ENCODE measurements at regions not wholly inside any gene's neighbourhood (a gene's known extent, or its start where the extent isn't known, plus 50 kb on each side); places are given as distances from the start of the nearest gene placed in this dataset.

- DNase-seq = no peak
Measured at GRCh38 chr6:147765541-147765940, 257.1 kb downstream of the SAMD5 start.

DNA sequence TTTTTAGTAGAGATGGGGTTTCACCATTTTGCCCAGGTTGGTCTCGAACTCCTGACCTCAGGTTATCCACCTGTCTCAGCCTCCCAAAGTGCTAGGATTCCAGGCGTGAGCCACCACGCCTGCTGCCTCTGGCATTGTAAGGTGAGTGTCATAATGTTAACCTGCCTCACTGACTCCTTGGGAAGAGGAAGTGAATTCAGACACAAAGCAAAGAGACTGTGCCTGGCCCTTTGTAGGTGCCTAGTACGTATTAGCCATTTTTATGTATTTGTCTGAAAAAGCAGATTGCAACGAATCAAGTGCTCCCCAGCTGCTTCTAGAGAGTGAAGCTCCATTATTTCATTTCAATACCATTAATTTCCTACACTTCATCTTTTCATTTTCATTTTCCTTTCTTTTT is 260.5 kb downstream of the SAMD5 start:
- DNase-seq = no peak

GRCh38 chr6:147769496-147770087 is 261.1 kb downstream of the SAMD5 start:
- no peak for DNase-seq

GRCh38 chr6:147770221-147770620 is 261.7 kb downstream of the SAMD5 start:
- no peak for DNase-seq

GRCh38 chr6:147772724-147773123 is 264.2 kb downstream of the SAMD5 start:
- no peak for DNase-seq

DNA sequence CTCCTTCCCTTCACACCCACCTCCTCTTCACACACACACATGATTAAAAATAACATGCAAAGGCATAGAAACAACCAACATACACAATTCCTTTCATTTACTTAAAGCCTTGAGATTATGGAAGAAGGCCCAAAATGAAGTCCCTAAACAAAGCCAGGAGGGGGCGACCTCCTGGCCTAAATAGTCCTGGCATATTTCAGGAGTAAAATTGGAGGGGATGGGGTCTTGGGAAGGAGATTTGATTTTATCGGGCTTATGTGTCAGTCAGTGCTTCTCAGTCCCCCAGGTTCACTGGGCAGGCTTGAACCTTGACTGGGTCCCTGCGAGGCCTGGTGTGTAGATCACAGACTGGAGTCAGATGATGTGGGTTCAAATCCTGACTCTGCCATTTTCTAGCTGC is 266.4 kb downstream of the SAMD5 start:
- DNase-seq = peak; percentile 5

DNA sequence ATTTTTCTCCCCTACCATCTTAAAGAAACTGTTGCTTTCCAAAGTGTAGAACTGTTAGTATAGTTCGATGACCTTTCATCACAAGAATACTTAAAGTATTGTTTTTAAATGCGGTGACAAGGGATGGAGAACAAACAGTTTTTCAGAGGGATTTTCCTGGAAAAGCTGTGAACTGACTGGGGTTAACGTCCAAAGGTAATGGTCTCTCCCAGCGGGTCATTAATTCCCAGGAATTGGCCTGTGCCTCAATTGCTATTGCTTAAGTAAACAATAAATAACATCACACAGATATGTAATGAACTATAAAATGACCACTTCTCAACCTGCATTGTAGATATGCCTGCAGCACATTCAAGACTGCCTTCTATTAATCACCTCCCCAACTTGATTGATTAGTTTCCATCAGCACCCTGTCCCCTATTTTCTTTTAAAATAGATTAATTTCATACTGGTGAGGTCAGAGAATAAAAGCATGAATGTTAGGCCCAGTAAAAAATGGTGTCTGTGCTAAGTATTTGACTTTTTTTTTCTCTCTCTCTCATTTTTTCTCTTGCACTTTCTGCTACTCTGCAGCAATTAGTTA is 268.2 kb downstream of the SAMD5 start:
- no peak for DNase-seq

DNA sequence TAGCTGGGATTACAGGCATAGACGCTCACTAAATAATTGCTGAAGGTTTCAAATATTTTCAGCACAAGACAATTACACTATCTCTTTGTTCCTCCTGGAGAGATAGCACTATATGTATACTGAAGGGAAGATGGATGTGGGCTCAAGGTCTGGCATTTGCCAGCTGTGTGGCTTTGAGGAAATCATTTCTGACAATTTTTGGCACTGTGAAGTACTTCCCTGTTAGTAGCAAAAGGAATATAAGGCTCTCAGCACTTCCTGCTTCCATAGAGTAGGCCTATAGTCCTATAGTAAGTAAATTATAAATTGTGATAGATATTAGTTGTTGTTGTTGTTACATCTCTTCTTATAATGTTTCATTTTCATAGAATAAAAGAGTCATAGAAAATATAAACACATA is 271.1 kb downstream of the SAMD5 start:
- DNase-seq = no peak

GRCh38 chr6:147782302-147782701 is 273.8 kb downstream of the SAMD5 start:
- no peak for DNase-seq

DNA sequence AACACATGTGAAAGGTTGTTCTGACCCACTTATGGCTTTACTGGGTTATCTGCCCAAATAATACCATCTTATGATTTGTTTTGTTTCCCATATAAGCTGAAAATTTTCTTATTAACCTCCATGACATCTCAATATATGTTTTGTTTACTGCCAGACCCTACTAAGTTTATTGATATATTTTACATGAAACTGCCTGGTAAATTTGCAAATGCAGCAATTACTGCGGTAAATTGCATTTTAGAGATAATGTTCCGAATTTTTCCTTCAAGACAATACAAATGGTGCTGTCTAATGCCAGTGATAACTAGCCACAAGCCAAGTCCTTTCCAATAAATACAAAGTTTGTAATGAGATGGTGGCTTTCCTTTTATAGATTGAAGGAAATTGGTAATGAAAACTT is 275.9 kb downstream of the SAMD5 start:
- DNase-seq = no peak

DNA sequence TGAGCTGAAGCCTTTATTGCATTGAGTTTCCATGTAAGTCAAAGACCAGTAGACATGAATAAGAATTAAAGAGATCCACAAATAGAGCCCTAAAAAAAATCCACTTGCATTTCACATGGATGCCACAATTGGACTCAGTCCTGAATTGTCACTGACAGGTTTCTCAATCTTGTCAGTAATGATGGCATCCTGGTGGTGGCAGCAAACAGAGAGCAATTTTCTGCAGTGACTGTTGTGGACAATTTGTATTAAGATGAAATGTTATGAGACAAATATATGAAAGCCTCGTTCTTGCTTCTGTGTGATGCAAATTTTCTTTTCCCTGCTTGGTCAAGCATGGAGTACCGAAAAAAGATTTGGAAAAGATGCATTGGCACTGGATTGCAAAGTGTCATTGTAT is 278.9 kb downstream of the SAMD5 start:
- DNase-seq = peak; percentile 3

DNA sequence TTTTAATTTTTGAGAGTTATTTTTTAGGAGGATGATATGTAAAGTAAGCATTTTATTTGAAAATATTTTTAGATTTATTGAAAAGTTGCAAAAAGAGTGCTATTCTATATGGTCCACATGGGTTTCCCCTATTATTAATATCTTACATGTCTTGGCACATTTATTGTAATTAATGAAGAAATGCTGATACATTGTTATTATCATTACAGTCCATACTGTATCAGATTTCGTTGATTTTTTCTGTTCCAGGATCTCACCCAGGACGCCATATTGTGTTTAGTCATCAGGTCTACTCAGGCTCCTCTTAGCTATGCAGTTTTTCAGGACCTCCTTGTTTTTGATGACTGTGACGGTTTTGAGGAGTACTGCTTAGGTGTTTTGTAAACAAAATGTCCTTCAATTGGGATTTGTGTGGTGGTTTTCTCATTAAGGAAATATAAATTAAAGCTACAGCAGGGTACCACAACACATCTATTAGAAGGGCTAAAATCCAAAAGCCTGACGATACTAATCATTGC is 281.0 kb downstream of the SAMD5 start:
- no peak for DNase-seq

DNA sequence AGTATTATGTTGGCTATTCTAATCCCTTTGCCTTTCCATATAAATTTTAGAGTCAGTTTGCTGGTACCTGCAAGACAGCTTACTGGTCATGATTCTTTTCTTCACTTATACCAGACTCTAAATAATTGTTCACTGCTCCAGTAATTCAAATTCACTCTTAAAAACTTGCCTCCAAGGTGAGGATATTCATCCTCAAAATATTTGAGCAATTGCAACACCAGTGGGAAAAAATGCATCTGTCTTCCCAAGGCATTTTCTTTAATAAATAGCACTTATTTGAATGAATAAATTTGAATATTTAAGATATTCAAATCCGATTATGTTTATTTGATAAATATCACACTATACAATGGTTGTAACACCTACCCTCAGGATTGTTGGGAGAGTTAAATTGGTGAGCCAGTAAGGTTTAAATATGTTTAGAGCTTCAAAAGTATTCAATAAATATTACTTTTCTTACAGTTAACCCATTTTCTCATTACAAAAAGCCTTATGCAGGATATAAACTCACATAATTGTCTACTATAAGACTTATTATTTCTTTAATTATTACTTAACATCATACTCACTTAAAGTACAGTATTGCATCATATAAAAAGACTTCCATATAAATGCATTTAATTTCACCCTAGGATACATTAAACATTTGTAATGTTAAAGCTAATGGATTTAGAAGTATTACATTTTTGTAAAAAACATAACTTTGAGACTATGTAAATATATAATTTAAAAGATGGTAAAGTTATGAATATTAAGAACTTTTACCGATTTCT is 285.6 kb downstream of the SAMD5 start:
- no peak for DNase-seq

DNA sequence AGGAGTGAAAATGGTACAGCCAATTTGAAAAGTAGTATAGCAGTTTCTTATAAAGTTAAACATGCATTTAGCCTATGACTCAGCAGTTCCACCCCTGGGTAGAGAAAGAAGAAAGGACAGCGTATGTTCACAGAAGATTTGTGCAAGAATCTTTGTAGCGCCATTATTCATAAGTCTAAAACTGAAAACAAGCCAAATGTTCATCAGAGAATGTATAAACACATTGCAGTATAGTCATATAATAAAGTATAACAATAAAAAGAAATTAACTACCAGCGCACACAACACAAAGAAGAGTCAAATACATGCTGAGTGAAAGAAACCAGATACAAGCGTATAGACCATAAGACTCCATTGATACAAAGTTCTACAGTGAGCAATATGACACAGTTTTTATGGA is 294.0 kb downstream of the SAMD5 start:
- no peak for DNase-seq

DNA sequence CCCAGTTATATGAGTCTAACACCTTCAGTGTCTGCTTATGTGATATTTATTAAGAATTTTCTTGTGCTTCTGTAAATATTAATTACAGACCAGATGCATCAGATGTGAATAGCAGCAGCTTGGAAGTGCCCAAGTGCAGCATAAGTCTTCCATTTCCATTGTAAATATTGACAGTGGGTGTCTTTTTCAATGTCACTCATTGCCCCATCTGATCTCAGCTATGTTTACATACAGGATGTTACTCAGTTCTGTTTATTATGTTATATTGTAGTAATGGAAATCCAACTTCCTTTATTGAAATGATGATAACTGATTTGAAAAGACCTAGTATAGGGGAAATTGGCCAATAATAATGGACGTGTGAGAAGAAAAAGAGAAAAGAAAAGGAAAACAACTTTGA is 296.7 kb downstream of the SAMD5 start:
- DNase-seq = no peak

DNA sequence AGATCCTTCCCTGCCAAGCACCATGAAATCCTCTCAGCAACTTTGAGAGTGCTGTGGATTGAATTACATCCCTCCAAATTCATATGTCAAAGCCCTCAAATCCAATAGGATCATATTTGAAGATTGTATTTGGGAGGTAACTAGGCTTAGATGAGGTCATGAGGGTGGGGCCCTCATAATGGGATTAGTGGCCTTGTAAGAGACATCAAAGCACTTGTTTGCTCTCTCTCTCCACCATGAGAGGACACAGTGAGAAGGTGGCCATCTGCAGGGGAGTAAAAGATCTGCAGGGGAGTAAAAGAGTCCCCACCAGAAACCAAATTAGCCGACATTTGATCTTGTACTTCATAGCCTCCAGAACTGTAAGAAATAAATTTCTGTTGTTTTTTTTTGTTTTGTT is 298.2 kb downstream of the SAMD5 start:
- DNase-seq = peak; percentile 2

DNA sequence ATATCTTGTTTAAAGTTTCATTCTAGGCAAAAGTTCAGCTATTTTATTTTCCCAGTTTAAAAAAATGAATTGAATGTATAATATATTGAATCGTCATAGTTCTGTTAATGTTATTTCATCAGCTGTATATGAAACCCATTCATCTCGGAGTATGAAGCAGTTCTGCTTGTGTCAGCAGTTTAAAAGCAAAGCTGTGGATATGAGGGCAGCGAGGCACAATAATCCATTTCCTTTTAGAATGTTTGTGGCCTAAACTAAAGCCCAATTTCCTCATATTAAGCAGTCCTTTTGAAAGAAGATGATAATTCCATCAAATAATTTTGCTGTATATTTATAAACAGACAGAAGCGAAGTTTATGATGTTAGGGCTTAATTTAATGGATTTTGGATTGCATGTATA is 300.1 kb downstream of the SAMD5 start:
- no peak for DNase-seq

DNA sequence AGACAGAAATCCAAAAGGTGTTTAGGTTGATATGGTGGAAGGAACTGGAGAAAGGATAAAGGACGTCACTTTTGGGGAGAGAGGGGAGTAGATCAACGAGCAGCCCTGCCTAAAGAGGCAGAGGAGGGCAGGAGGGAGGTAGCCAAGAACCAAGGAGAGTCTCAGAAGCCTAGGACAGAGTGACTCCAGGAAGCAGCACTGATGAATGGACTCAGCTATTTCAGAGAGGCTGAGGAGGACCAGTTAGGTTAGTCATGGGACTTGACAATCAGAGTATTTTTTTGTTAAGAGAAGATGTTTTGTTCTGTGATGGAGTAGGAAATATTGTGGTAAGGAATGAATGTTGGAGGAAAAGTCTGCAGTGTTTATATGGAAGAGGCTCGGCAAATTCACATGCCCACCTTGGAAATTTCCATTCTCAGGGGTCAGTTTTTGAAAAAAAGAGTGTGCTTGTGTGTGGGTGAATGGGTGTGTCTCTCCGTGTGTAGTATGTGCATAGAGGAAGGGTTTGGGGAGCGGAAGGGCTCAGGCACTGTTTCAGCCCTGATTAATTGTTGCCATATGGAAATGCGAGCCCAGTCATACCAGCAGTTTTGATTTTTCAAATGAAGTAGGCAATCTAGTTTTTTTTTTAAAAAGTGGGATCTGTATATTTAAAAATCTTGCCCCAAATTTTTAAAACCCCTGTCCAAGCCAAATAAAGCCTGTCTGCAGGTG is 303.6 kb downstream of the SAMD5 start:
- DNase-seq = no peak

DNA sequence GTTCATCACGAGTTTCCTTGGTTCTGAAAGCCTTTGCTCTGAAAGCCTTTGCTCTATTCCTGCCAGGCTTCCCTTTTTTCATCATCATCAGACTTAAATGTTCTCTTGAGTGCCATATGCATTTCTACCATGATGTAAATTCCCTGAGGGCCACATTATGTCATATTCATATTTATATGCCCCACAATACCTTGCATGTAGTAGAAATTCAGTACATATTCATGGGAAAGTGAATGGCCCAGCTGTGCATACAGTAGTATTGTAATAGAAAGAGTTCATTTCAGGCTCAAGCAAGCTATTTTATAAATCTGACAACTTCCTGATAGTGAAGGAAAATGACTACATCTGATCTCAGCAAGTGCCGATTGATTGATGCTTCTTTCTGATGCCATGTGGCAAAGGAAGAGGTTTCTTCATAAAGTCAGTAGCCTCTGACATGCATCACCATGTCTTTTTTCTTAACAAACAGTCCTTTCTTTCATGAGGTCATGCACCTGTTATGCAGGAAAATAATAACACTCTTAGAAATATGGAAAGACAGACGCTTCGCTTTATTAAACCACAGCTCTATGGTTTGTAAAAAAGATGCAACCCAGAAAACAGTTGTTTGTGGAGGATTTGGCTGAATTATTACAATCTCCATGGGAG is 308.7 kb downstream of the SAMD5 start:
- no peak for DNase-seq

GRCh38 chr6:147820520-147820919 is 312.0 kb downstream of the SAMD5 start:
- DNase-seq = no peak

- no peak for DNase-seq
Measured at GRCh38 chr6:147821295-147821897, 312.9 kb downstream of the SAMD5 start.

DNA sequence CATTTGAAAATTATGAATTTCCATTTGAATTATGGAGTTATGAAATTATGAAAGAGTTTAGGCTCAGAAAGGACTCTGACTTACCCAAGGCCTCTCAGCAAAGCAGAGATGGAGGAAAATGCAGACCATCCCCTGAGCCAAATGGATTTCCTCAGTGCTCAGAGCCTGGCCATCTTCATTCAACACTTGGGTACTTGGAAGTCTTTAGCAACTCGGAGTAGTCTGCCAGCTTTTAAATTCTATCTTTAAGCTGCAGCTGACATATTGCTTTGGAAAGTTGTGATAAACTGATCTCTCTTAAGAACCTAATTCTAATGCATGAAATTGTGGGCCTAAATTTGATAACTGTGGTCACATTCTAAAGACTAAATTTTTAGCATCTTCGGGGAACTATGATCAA is 315.4 kb downstream of the SAMD5 start:
- DNase-seq = no peak

GRCh38 chr6:147825848-147826247 is 317.4 kb downstream of the SAMD5 start:
- DNase-seq = no peak

All from hematopoietic multipotent progenitor cell treated with erythropoietin and hydrocortisone succinate and interleukin-3 and kit ligand, for 6 days (in vitro differentiated cells).